ENCODE measurements at regions not wholly inside any gene's neighbourhood (a gene's known extent, or its start where the extent isn't known, plus 50 kb on each side); places are given as distances from the start of the nearest gene placed in this dataset.

- Histone ChIP-seq H3K4me1 (ENCODE audit: insufficient read depth, low read length) (no peaks in the 10 kb centered on the region), H3K27me3 (ENCODE audit: low read length) (no peaks in the 10 kb centered on the region), H3K4me3 (ENCODE audit: low read length) (no peak overlapping the region), H3K9me3 (ENCODE audit: low read length) (no peaks in the 10 kb centered on the region), H3K79me2 (ENCODE audit: low read length) (no peaks in the 10 kb centered on the region), H2AFZ (ENCODE audit: low read length) (no peak overlapping the region), H3K4me2 (ENCODE audit: low read length) (no peak overlapping the region), H3K9ac (ENCODE audit: low read length) (no peak overlapping the region), H3F3A (ENCODE audit: low read length, unreplicated experiment) (no peaks in the 10 kb centered on the region), H3K36me3 (ENCODE audit: low read depth, low read length) (no peaks in the 10 kb centered on the region), H4K20me1 (ENCODE audit: low read length) (no peaks in the 10 kb centered on the region), H3K9me2 (replicated peaks; ENCODE audit: low read length) (no peaks in the 10 kb centered on the region), H3K27ac (ENCODE audit: low read length) (no peak overlapping the region)
- ATAC-seq (no peak), DNase-seq (no peak)
- POLR2A ChIA-PET (ENCODE audit: unreplicated experiment): no interaction called here
- TF ChIP-seq EZH2phosphoT487 (IDR thresholded peaks at IDR 0.05; ENCODE audit: borderline replicate concordance, low read length) (no peak), EZH2 (IDR thresholded peaks at IDR 0.05; ENCODE audit: low read length, unreplicated experiment) (no peak), CTCF (conservative IDR thresholded peaks at IDR 0.05; ENCODE audit: low read depth, low read length) (no peak)
- CTCF ChIA-PET: no interaction called here
- BruUV-seq (replicated peaks): no TSS peak
- intact Hi-C loops (cut with micrococcal nuclease): no loop called here
These were observed 483.5 kb upstream of the GCFC2 start for GRCh38 chr2:76194031-76194775.

GRCh38 chr2:76193089-76193488 lies 482.4 kb upstream of the GCFC2 start:
- Histone ChIP-seq H3K9me2 (replicated peaks; ENCODE audit: low read length) (no peaks in the 10 kb centered on the region), H3K9ac (ENCODE audit: low read length) (no peak overlapping the region), H3K79me2 (ENCODE audit: low read length) (no peaks in the 10 kb centered on the region), H3K27ac (ENCODE audit: low read length) (no peak overlapping the region), H3K4me2 (ENCODE audit: low read length) (no peak overlapping the region), H3K27me3 (ENCODE audit: low read length) (no peaks in the 10 kb centered on the region), H3K4me3 (ENCODE audit: low read length) (no peak overlapping the region), H4K20me1 (ENCODE audit: low read length) (no peaks in the 10 kb centered on the region), H3K4me1 (ENCODE audit: insufficient read depth, low read length) (no peaks in the 10 kb centered on the region), H2AFZ (ENCODE audit: low read length) (no peak overlapping the region), H3K9me3 (ENCODE audit: low read length) (no peaks in the 10 kb centered on the region), H3K36me3 (ENCODE audit: low read depth, low read length) (no peaks in the 10 kb centered on the region), H3F3A (ENCODE audit: low read length, unreplicated experiment) (no peaks in the 10 kb centered on the region)
- no TSS peak for BruUV-seq (replicated peaks)
- ChIA-PET CTCF (no interaction called here), POLR2A (ENCODE audit: unreplicated experiment) (no interaction called here)
- DNase-seq: no peak
- TF ChIP-seq CTCF (conservative IDR thresholded peaks at IDR 0.05; ENCODE audit: low read depth, low read length) (no peak), EZH2phosphoT487 (IDR thresholded peaks at IDR 0.05; ENCODE audit: borderline replicate concordance, low read length) (no peak), EZH2 (IDR thresholded peaks at IDR 0.05; ENCODE audit: low read length, unreplicated experiment) (no peak)
- intact Hi-C loops (cut with micrococcal nuclease): no loop called here
- ATAC-seq: no peak

GRCh38 chr2:76188334-76189008 lies 477.8 kb upstream of the GCFC2 start:
- no peaks in the 10 kb centered on the region for H3K4me1 ChIP-seq (ENCODE audit: insufficient read depth, low read length)
- DNase-seq (no peak), ATAC-seq (no peak)
- H3K4me3 ChIP-seq (ENCODE audit: low read length): no peak overlapping the region
- ChIA-PET POLR2A (ENCODE audit: unreplicated experiment) (no interaction called here), CTCF (no interaction called here)
- H3F3A ChIP-seq (ENCODE audit: low read length, unreplicated experiment): no peaks in the 10 kb centered on the region
- TF ChIP-seq EZH2phosphoT487 (IDR thresholded peaks at IDR 0.05; ENCODE audit: borderline replicate concordance, low read length) (no peak), EZH2 (IDR thresholded peaks at IDR 0.05; ENCODE audit: low read length, unreplicated experiment) (no peak), CTCF (conservative IDR thresholded peaks at IDR 0.05; ENCODE audit: low read depth, low read length) (no peak)
- no peaks in the 10 kb centered on the region for H3K9me2 ChIP-seq (replicated peaks; ENCODE audit: low read length)
- H4K20me1 ChIP-seq (ENCODE audit: low read length): no peaks in the 10 kb centered on the region
- H3K79me2 ChIP-seq (ENCODE audit: low read length): no peaks in the 10 kb centered on the region
- H2AFZ ChIP-seq (ENCODE audit: low read length): no peak overlapping the region
- H3K36me3 ChIP-seq (ENCODE audit: low read depth, low read length): no peaks in the 10 kb centered on the region
- no peaks in the 10 kb centered on the region for H3K27me3 ChIP-seq (ENCODE audit: low read length)
- no peak overlapping the region for H3K9ac ChIP-seq (ENCODE audit: low read length)
- intact Hi-C loops (cut with micrococcal nuclease): no loop called here
- no peak overlapping the region for H3K4me2 ChIP-seq (ENCODE audit: low read length)
- BruUV-seq (replicated peaks): no TSS peak
- no peak overlapping the region for H3K27ac ChIP-seq (ENCODE audit: low read length)
- H3K9me3 ChIP-seq (ENCODE audit: low read length): no peaks in the 10 kb centered on the region
